Liver (tissue), 8 donors: ENCODE measurements at regions not wholly inside any gene's neighbourhood (a gene's known extent, or its start where the extent isn't known, plus 50 kb on each side); places are given as distances from the start of the nearest gene placed in this dataset.

Source experiments
- DNase-seq: peaks from one replicate; pipeline ENCODE4 v3.0.0-alpha.2; 2017; ENCODE audit warnings: low spot score
- H3K27ac ChIP-seq, 2 donors: one replicate each; pipeline ENCODE4 v1.7.0; 2013; ENCODE audit warnings: inconsistent platforms in 2 of 2, low read length in 2 of 2, control low read depth in 1 of 2, low read depth in 1 of 2, mild to moderate bottlenecking in 1 of 2
- H3K27me3 ChIP-seq, 4 donors: one replicate each; pipeline versions ENCODE4 v1.6.1 to v1.7.0; 2013; ENCODE audit warnings: low read length in 3 of 4, inconsistent platforms in 1 of 4, mild to moderate bottlenecking in 1 of 4, moderate library complexity in 1 of 4; ENCODE audit not compliant: control insufficient read depth in 4 of 4, insufficient read depth in 4 of 4
- H3K36me3 ChIP-seq, 4 donors: one replicate each; pipeline versions ENCODE4 v1.6.1 to v1.7.0; 2013; ENCODE audit warnings: low read length in 3 of 4, mild to moderate bottlenecking in 3 of 4, low read depth in 1 of 4, moderate library complexity in 1 of 4; ENCODE audit not compliant: control insufficient read depth in 4 of 4, insufficient read depth in 3 of 4
- H3K4me1 ChIP-seq, 4 donors: one replicate each; pipeline versions ENCODE4 v1.6.1 to v1.7.0; 2013; ENCODE audit warnings: low read length in 3 of 4, mild to moderate bottlenecking in 3 of 4, moderate library complexity in 1 of 4; ENCODE audit not compliant: control insufficient read depth in 4 of 4, insufficient read depth in 4 of 4
- H3K4me3 ChIP-seq, 3 donors: one replicate each; pipeline versions ENCODE4 v1.6.1 to v1.7.0; 2013; ENCODE audit warnings: low read length in 3 of 3, control low read depth in 1 of 3, low read depth in 1 of 3, mild to moderate bottlenecking in 1 of 3
- H3K9ac ChIP-seq, 2 donors: one replicate each; pipeline ENCODE4 v1.7.0; 2013; ENCODE audit warnings: low read length in 2 of 2, mild to moderate bottlenecking in 2 of 2, moderate library complexity in 2 of 2, control low read depth in 1 of 2, low read depth in 1 of 2
- H3K9me3 ChIP-seq, 4 donors: one replicate each; pipeline versions ENCODE4 v1.6.1 to v1.7.0; 2013; ENCODE audit warnings: low read length in 3 of 4; ENCODE audit not compliant: control insufficient read depth in 4 of 4
- ATF3 ChIP-seq: IDR thresholded peaks from 2 replicates; pipeline ENCODE4 v1.6.1; 2016; ENCODE audit warnings: antibody characterized with exemption
- CTCF ChIP-seq: fragments of 150-350 bp; IDR thresholded peaks from 2 replicates; pipeline ENCODE4 v1.5.1; 2017; ENCODE audit warnings: improper control_type of control experiment, low read depth, low read length; ENCODE audit not compliant: missing input control
- EGR1 ChIP-seq, 2 donors: IDR thresholded peaks; 2 replicates each; pipeline ENCODE4 v1.6.1; 2016 to 2018; ENCODE audit warnings: antibody characterized with exemption in 2 of 2, low read depth in 2 of 2
- FOXA1 ChIP-seq: IDR thresholded peaks from 2 replicates; pipeline ENCODE4 v1.6.1; 2016; ENCODE audit warnings: antibody characterized with exemption
- FOXA2 ChIP-seq: IDR thresholded peaks from 2 replicates; pipeline ENCODE4 v1.6.1; 2016; ENCODE audit warnings: antibody characterized with exemption
- GABPA ChIP-seq, 2 donors: IDR thresholded peaks in 1 of 2; conservative IDR thresholded peaks in 1 of 2; 2 replicates each; pipeline ENCODE4 v1.6.1; 2016; ENCODE audit warnings: antibody characterized with exemption in 2 of 2, mild to moderate bottlenecking in 1 of 2, moderate library complexity in 1 of 2
- HNF4G ChIP-seq: IDR thresholded peaks from 2 replicates; pipeline ENCODE4 v1.6.1; 2016; ENCODE audit warnings: antibody characterized with exemption
- JUND ChIP-seq, 2 donors: IDR thresholded peaks; 2 replicates each; pipeline ENCODE4 v1.6.1; 2016; ENCODE audit warnings: antibody characterized with exemption in 2 of 2
- MAX ChIP-seq: IDR thresholded peaks from 2 replicates; pipeline ENCODE4 v1.6.1; 2016; ENCODE audit warnings: antibody characterized with exemption
- NR2F2 ChIP-seq: IDR thresholded peaks from 2 replicates; pipeline ENCODE4 v1.6.1; 2016; ENCODE audit warnings: antibody characterized with exemption
- RAD21 ChIP-seq, 2 donors: IDR thresholded peaks; 2 replicates each; pipeline ENCODE4 v1.6.1; 2016; ENCODE audit warnings: antibody characterized with exemption in 2 of 2, mild to moderate bottlenecking in 2 of 2
- REST ChIP-seq: IDR thresholded peaks from 2 replicates; pipeline ENCODE4 v1.6.1; 2016; ENCODE audit warnings: antibody characterized with exemption, mild to moderate bottlenecking
- RXRA ChIP-seq, 2 donors: IDR thresholded peaks; 2 replicates each; pipeline ENCODE4 v1.6.1; 2017 to 2018; ENCODE audit warnings: antibody characterized with exemption in 2 of 2, mild to moderate bottlenecking in 1 of 2
- SP1 ChIP-seq: IDR thresholded peaks from 2 replicates; pipeline ENCODE4 v1.6.1; 2018; ENCODE audit warnings: antibody characterized with exemption, mild to moderate bottlenecking
- TAF1 ChIP-seq: conservative IDR thresholded peaks from 2 replicates; pipeline ENCODE4 v1.6.1; 2016; ENCODE audit warnings: antibody characterized with exemption, mild to moderate bottlenecking
- YY1 ChIP-seq: IDR thresholded peaks from 2 replicates; pipeline ENCODE4 v1.6.1; 2016; ENCODE audit warnings: antibody characterized with exemption, mild to moderate bottlenecking
- ZBTB33 ChIP-seq: IDR thresholded peaks from 2 replicates; pipeline ENCODE4 v1.6.1; 2016; ENCODE audit warnings: antibody characterized with exemption
- WGBS: extraction: QIAGEN DNeasy Blood & Tissue Kit; methylation state at CpG from one replicate; pipeline ENCODE4 v1.1.7; 2013; 5-methylcytosine and 5-hydroxymethylcytosine counted together
- donor health status: healthy.
- donor health status: healthy.
- donor health status: healthy.
- donor health status: healthy.
- donor health status: healthy.

GRCh38 chr3:117964814-117965213 lies 1069.8 kb downstream of the IGSF11 start:
- H3K9ac ChIP-seq = no peak overlapping the region
- H3K4me1 ChIP-seq = no peaks in the 10 kb centered on the region
- H3K36me3 ChIP-seq = no peaks in the 10 kb centered on the region
- peaks cover 0 to 5% (median 0%) of the 10 kb centered on the region in 4 donors for H3K27me3 ChIP-seq
- TF ChIP-seq GABPA (IDR thresholded peaks at IDR 0.05 in 1 of 2, conservative IDR thresholded peaks at IDR 0.05 in 1 of 2) = no peak
- no peak for DNase-seq
- H3K4me3 ChIP-seq = no peak overlapping the region
- no peak overlapping the region for H3K27ac ChIP-seq
- H3K9me3 ChIP-seq = no peaks in the 10 kb centered on the region
- WGBS = 66% methylated on average over 4 of the region's 4 CpGs

GRCh38 chr3:117977504-117978228 lies 1057.0 kb downstream of the IGSF11 start:
- TF ChIP-seq HNF4G = no peak
- no peak for TF ChIP-seq FOXA2
- TF ChIP-seq EGR1 (IDR thresholded peaks at IDR 0.05; ENCODE audit: low read depth in 2 of 2) = no peak
- TF ChIP-seq JUND (IDR thresholded peaks at IDR 0.05) = no peak
- TF ChIP-seq REST = no peak
- no peak for TF ChIP-seq RXRA (IDR thresholded peaks at IDR 0.05)
- TF ChIP-seq CTCF = no peak
- TF ChIP-seq MAX = no peak
- TF ChIP-seq ATF3 = no peak
- TF ChIP-seq RAD21 (IDR thresholded peaks at IDR 0.05) = no peak
- TF ChIP-seq NR2F2 = no peak
- no peak for TF ChIP-seq GABPA (IDR thresholded peaks at IDR 0.05 in 1 of 2, conservative IDR thresholded peaks at IDR 0.05 in 1 of 2)
- TF ChIP-seq SP1 = no peak
- TF ChIP-seq TAF1 = no peak
- TF ChIP-seq ZBTB33 = no peak
- no peak for TF ChIP-seq FOXA1
- no peak for TF ChIP-seq YY1
- H3K4me3 ChIP-seq = no peak overlapping the region
- H3K27ac ChIP-seq = no peak overlapping the region
- no peak for DNase-seq
- no peaks in the 10 kb centered on the region for H3K36me3 ChIP-seq
- H3K9ac ChIP-seq = no peak overlapping the region
- 55% methylated on average over 3 of the region's 3 CpGs for WGBS
- H3K4me1 ChIP-seq = no peaks in the 10 kb centered on the region
- peaks cover 0 to 4% (median 0%) of the 10 kb centered on the region in 4 donors for H3K27me3 ChIP-seq
- H3K9me3 ChIP-seq = no peaks in the 10 kb centered on the region
